ENCODE measurements at regions not wholly inside any gene's neighbourhood (a gene's known extent, or its start where the extent isn't known, plus 50 kb on each side); places are given as distances from the start of the nearest gene placed in this dataset.
A peak's percentile ranks its signal among the peaks of the same experiment; 100 is the strongest.

DNA sequence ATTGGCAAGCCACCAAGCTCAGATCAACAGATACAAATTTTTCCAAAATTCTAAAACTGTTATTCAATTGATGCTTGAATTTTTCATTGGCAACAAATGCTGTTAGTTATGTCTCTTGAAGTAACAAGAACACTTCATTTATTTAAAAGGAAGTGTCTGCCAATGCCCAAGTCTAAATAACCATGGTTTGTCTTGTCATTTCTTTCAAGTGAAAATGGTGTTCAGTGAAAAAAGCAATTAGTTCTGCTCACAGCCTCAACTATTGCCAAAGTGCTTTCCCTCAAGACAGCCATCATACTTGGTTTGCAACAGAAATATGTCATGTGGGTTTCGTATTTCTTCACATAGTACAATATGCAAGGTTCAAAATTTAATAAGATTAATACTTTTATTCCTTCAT is 312.6 kb upstream of the LMCD1 start:
- no peak for DNase-seq
- in situ Hi-C loops (cut with HindIII; ENCODE audit: low pct_ligation_motif_present, low sequenced_read_pairs), result no loop called here
- no peak overlapping the region for H3K27ac ChIP-seq
- TF ChIP-seq, protein P1, sequence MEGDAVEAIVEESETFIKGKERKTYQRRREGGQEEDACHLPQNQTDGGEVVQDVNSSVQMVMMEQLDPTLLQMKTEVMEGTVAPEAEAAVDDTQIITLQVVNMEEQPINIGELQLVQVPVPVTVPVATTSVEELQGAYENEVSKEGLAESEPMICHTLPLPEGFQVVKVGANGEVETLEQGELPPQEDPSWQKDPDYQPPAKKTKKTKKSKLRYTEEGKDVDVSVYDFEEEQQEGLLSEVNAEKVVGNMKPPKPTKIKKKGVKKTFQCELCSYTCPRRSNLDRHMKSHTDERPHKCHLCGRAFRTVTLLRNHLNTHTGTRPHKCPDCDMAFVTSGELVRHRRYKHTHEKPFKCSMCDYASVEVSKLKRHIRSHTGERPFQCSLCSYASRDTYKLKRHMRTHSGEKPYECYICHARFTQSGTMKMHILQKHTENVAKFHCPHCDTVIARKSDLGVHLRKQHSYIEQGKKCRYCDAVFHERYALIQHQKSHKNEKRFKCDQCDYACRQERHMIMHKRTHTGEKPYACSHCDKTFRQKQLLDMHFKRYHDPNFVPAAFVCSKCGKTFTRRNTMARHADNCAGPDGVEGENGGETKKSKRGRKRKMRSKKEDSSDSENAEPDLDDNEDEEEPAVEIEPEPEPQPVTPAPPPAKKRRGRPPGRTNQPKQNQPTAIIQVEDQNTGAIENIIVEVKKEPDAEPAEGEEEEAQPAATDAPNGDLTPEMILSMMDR (IDR thresholded peaks at IDR 0.05; ENCODE audit: low read depth, low read length, missing control alignments), result no peak
- H3K27me3 ChIP-seq (replicated peaks), result no peaks in the 10 kb centered on the region
- H3K36me3 ChIP-seq (replicated peaks), result no peaks in the 10 kb centered on the region
- H3K4me3 ChIP-seq (ENCODE audit: low read depth, low read length), result no peak overlapping the region

DNA sequence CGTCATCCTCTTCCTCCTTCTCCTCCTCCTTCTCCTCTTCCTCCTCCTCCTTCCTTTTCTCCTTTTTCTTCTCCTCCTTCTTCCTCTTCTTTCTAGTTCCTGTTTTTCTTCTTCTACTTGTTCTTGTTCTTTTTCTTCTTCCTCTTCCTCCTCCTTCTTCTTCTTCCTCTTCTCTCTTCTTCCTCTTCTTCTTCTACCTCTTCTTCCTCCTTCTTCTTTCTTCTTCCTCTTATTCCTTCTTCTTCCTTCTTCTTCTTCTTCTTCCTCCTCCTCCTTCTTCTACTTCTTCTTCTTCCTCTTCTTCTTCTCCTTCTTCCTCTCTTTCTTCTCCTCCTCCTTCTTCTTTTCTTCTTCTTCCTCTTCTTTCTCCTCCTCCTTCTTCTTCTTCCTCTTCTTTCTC is 310.2 kb upstream of the LMCD1 start:
- no peak for DNase-seq
- H3K27me3 ChIP-seq (replicated peaks), result no peaks in the 10 kb centered on the region
- in situ Hi-C loops (cut with HindIII; ENCODE audit: low pct_ligation_motif_present, low sequenced_read_pairs), result no loop called here
- TF ChIP-seq, protein P1 (IDR thresholded peaks at IDR 0.05; ENCODE audit: low read depth, low read length, missing control alignments), result no peak
- H3K4me3 ChIP-seq (ENCODE audit: low read depth, low read length), result no peak overlapping the region
- H3K36me3 ChIP-seq (replicated peaks), result no peaks in the 10 kb centered on the region
- no peak overlapping the region for H3K27ac ChIP-seq

- TF ChIP-seq, protein P1 (IDR thresholded peaks at IDR 0.05; ENCODE audit: low read depth, low read length, missing control alignments), result no peak
- Histone ChIP-seq H3K27ac (no peak overlapping the region), H3K27me3 (replicated peaks) (no peaks in the 10 kb centered on the region), H3K36me3 (replicated peaks) (no peaks in the 10 kb centered on the region), H3K4me3 (ENCODE audit: low read depth, low read length) (no peak overlapping the region)
- no peak for DNase-seq
- in situ Hi-C loops (cut with HindIII; ENCODE audit: low pct_ligation_motif_present, low sequenced_read_pairs), result no loop called here
Measured at GRCh38 chr3:8197384-8197783, 304.2 kb upstream of the LMCD1 start.

DNA sequence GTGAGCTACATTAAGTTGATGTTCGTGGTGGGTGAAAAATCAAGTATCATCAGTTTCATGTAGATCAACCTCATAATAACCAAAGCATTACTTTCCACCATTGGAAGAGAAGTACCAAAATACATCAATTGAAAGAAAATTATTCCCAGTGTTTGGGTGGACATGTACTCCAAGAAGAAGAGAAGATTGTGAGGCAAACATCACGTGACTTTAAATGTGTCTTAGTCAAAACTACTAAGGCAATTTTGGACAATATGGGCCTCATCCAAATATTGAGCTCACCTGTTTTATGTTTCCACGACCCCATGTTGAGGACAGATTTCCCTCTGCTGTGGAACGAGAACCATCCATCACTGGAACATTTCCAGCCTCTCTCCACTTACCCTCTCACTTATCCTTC is 303.0 kb upstream of the LMCD1 start:
- no peak for DNase-seq
- H3K36me3 ChIP-seq (replicated peaks), result no peaks in the 10 kb centered on the region
- no peak overlapping the region for H3K4me3 ChIP-seq (ENCODE audit: low read depth, low read length)
- in situ Hi-C loops (cut with HindIII; ENCODE audit: low pct_ligation_motif_present, low sequenced_read_pairs), result no loop called here
- no peaks in the 10 kb centered on the region for H3K27me3 ChIP-seq (replicated peaks)
- TF ChIP-seq, protein P1 (IDR thresholded peaks at IDR 0.05; ENCODE audit: low read depth, low read length, missing control alignments), result no peak
- H3K27ac ChIP-seq, result no peak overlapping the region

- TF ChIP-seq, protein P1 (IDR thresholded peaks at IDR 0.05; ENCODE audit: low read depth, low read length, missing control alignments), result no peak
- Histone ChIP-seq H3K27me3 (replicated peaks) (no peaks in the 10 kb centered on the region), H3K36me3 (replicated peaks) (no peaks in the 10 kb centered on the region), H3K4me3 (ENCODE audit: low read depth, low read length) (no peak overlapping the region), H3K27ac (no peak overlapping the region)
- no peak for DNase-seq
- in situ Hi-C loops (cut with HindIII; ENCODE audit: low pct_ligation_motif_present, low sequenced_read_pairs), result no loop called here
Measured at GRCh38 chr3:8200996-8201395, 300.6 kb upstream of the LMCD1 start.

GRCh38 chr3:8201886-8202285 is 299.7 kb upstream of the LMCD1 start:
- DNase-seq, result peak; percentile 66
- Histone ChIP-seq H3K36me3 (replicated peaks) (no peaks in the 10 kb centered on the region), H3K4me3 (ENCODE audit: low read depth, low read length) (no peak overlapping the region), H3K27me3 (replicated peaks) (no peaks in the 10 kb centered on the region), H3K27ac (no peak overlapping the region)
- TF ChIP-seq, protein P1 (IDR thresholded peaks at IDR 0.05; ENCODE audit: low read depth, low read length, missing control alignments), result no peak
- in situ Hi-C loops (cut with HindIII; ENCODE audit: low pct_ligation_motif_present, low sequenced_read_pairs), result no loop called here

Measured in brain microvascular endothelial cell (primary cell).